ENCODE measurements at regions not wholly inside any gene's neighbourhood (a gene's known extent, or its start where the extent isn't known, plus 50 kb on each side); places are given as distances from the start of the nearest gene placed in this dataset.

GRCh38 chr15:81560405-81560804 lies 186.4 kb upstream of the TMC3 start:
- Histone ChIP-seq H3K4me1 (no peaks in the 10 kb centered on the region), H3K27me3 (no peaks in the 10 kb centered on the region), H3K4me3 (no peak overlapping the region), H3K27ac (no peak overlapping the region), H3K36me3 (no peaks in the 10 kb centered on the region), H3K9me3 (no peaks in the 10 kb centered on the region)
- intact Hi-C loops (cut with DNase I; ENCODE audit: low total_unique reads) (no loop called here), in situ Hi-C loops (cut with MboI; ENCODE audit: low pct_ligation_motif_present in 1 of 4, low pct_unique_long_range_greater_than_20kb in 1 of 4, low sequenced_read_pairs in 3 of 4) (no loop called here)
- no peak for DNase-seq
- no peak for TF ChIP-seq POLR2A (IDR thresholded peaks at IDR 0.05)
- no peak for TF ChIP-seq EP300 (IDR thresholded peaks at IDR 0.05; ENCODE audit: low read depth)
- WGBS, 2 donors (ENCODE audit: low coverage in 1 of 2) = 67 to 91% methylated on average over 1 of the region's 1 CpG

- in situ Hi-C loops (cut with MboI; ENCODE audit: low pct_ligation_motif_present in 1 of 4, low pct_unique_long_range_greater_than_20kb in 1 of 4, low sequenced_read_pairs in 3 of 4) = no loop called here
- DNase-seq = no peak
- Histone ChIP-seq H3K4me1 (no peaks in the 10 kb centered on the region), H3K36me3 (no peaks in the 10 kb centered on the region), H3K27me3 (no peaks in the 10 kb centered on the region), H3K9me3 (no peaks in the 10 kb centered on the region), H3K27ac (no peak overlapping the region), H3K4me3 (no peak overlapping the region)
- 62 to 67% methylated on average over 2 of the region's 2 CpGs for WGBS, 2 donors (ENCODE audit: low coverage in 1 of 2)
- intact Hi-C loops (cut with DNase I; ENCODE audit: low total_unique reads) = no loop called here
- TF ChIP-seq POLR2AphosphoS5 (IDR thresholded peaks at IDR 0.05) = no peak
- no peak for TF ChIP-seq EP300 (IDR thresholded peaks at IDR 0.05; ENCODE audit: low read depth)
- TF ChIP-seq POLR2A (IDR thresholded peaks at IDR 0.05) = no peak
- no peak for TF ChIP-seq CTCF (IDR thresholded peaks at IDR 0.05)
Measured at GRCh38 chr15:81558056-81558455, 184.0 kb upstream of the TMC3 start.

GRCh38 chr15:81555346-81555745 lies 181.3 kb upstream of the TMC3 start:
- H3K4me1 ChIP-seq = peaks cover 0 to 2% (median 0%) of the 10 kb centered on the region in 4 donors
- in situ Hi-C loops (cut with MboI; ENCODE audit: low pct_ligation_motif_present in 1 of 4, low pct_unique_long_range_greater_than_20kb in 1 of 4, low sequenced_read_pairs in 3 of 4) (no loop called here), intact Hi-C loops (cut with DNase I; ENCODE audit: low total_unique reads) (no loop called here)
- TF ChIP-seq CTCF (IDR thresholded peaks at IDR 0.05) (no peak), EP300 (IDR thresholded peaks at IDR 0.05; ENCODE audit: low read depth) (no peak), POLR2AphosphoS5 (IDR thresholded peaks at IDR 0.05) (no peak), POLR2A (IDR thresholded peaks at IDR 0.05) (no peak)
- no peak overlapping the region for H3K4me3 ChIP-seq
- H3K27me3 ChIP-seq = no peaks in the 10 kb centered on the region
- DNase-seq = no peak
- no peaks in the 10 kb centered on the region for H3K36me3 ChIP-seq
- WGBS, 2 donors (ENCODE audit: low coverage in 1 of 2) = 92 to 94% methylated on average over 2 to 4 of the region's 4 CpGs
- H3K9me3 ChIP-seq = no peaks in the 10 kb centered on the region
- no peak overlapping the region for H3K27ac ChIP-seq

- 64 to 68% methylated on average over 6 to 7 of the region's 7 CpGs for WGBS, 2 donors (ENCODE audit: low coverage in 1 of 2)
- no peak for TF ChIP-seq POLR2AphosphoS5 (IDR thresholded peaks at IDR 0.05)
- TF ChIP-seq EP300 (IDR thresholded peaks at IDR 0.05; ENCODE audit: low read depth) = no peak
- no peak for TF ChIP-seq POLR2A (IDR thresholded peaks at IDR 0.05)
- no peak for TF ChIP-seq CTCF (IDR thresholded peaks at IDR 0.05)
- in situ Hi-C loops (cut with MboI; ENCODE audit: low pct_ligation_motif_present in 1 of 4, low pct_unique_long_range_greater_than_20kb in 1 of 4, low sequenced_read_pairs in 3 of 4) = no loop called here
- no peak overlapping the region for H3K27ac ChIP-seq
- intact Hi-C loops (cut with DNase I; ENCODE audit: low total_unique reads) = no loop called here
- H3K4me1 ChIP-seq = peaks cover 0 to 8% (median 0%) of the 10 kb centered on the region in 4 donors
- H3K4me3 ChIP-seq = no peak overlapping the region
- no peaks in the 10 kb centered on the region for H3K27me3 ChIP-seq
- DNase-seq = no peak
- H3K36me3 ChIP-seq = no peaks in the 10 kb centered on the region
- H3K9me3 ChIP-seq = no peaks in the 10 kb centered on the region
Measured at GRCh38 chr15:81548365-81549130, 174.5 kb upstream of the TMC3 start.

Measured in transverse colon (tissue), 4 donors.